ENCODE measurements at regions not wholly inside any gene's neighbourhood (a gene's known extent, or its start where the extent isn't known, plus 50 kb on each side); places are given as distances from the start of the nearest gene placed in this dataset.

DNA sequence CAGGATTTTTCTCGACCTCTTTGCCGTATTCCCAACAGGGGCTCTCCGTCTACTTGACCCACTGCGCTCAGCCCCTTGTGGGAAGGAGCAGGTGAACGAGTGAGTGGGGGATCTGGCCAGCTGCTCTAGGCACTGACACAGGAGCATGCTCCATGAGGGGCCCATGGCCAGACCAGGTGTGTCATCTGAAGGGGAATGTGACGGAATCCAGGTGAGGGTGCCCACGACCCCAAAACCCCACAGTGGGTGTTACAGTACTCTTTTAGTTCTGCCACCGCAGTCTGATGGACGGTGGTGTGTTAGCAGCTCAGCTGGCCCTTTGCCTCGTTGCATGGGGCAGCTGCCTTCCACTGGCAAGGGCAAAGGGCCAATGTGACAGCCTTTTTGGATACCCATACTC is 601.4 kb upstream of the NCAM2 start:
- peaks cover 0 to 18% (median 4%) of the 10 kb centered on the region in 8 donors for H3K9me3 ChIP-seq
- TF ChIP-seq, protein P1, sequence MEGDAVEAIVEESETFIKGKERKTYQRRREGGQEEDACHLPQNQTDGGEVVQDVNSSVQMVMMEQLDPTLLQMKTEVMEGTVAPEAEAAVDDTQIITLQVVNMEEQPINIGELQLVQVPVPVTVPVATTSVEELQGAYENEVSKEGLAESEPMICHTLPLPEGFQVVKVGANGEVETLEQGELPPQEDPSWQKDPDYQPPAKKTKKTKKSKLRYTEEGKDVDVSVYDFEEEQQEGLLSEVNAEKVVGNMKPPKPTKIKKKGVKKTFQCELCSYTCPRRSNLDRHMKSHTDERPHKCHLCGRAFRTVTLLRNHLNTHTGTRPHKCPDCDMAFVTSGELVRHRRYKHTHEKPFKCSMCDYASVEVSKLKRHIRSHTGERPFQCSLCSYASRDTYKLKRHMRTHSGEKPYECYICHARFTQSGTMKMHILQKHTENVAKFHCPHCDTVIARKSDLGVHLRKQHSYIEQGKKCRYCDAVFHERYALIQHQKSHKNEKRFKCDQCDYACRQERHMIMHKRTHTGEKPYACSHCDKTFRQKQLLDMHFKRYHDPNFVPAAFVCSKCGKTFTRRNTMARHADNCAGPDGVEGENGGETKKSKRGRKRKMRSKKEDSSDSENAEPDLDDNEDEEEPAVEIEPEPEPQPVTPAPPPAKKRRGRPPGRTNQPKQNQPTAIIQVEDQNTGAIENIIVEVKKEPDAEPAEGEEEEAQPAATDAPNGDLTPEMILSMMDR (IDR thresholded peaks at IDR 0.05 in 8 of 11, conservative IDR thresholded peaks at IDR 0.05 in 3 of 11), result no peak
- no peak for TF ChIP-seq POLR2A (IDR thresholded peaks at IDR 0.05)
- no peak for TF ChIP-seq POLR2AphosphoS5 (IDR thresholded peaks at IDR 0.05)
- WGBS, 5 donors, result 82 to 90% (median 85%) methylated on average over 8 to 10 of the region's 10 CpGs
- no peak overlapping the region for H3K4me3 ChIP-seq
- H3K27ac ChIP-seq, result no peak overlapping the region
- intact Hi-C loops (cut with DNase I; ENCODE audit: low total_unique reads), result no loop called here
- H3K4me1 ChIP-seq, result no peaks in the 10 kb centered on the region
- H3K27me3 ChIP-seq (replicated peaks in 1 of 7), result no peaks in the 10 kb centered on the region
- no peaks in the 10 kb centered on the region for H3K36me3 ChIP-seq
- peak; percentile 58 for DNase-seq

DNA sequence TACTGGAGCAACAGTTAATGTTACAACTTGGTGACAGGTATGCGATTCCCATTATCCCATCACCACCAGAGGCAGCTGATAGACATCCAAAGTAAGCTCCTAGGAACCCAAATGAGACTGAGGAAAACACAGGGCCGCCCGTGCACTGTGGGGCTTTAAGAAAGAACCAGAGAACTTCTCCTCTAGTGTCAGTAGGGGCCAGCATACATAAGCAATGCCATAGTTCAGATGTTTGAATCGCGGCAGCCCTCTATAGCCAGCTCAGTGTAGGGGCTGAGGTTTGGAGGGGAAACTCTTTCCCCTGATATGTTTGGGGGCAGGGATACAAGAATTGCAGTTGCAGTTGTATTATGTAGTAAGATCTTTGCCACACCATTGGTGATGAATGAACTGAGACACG is 593.3 kb upstream of the NCAM2 start:
- intact Hi-C loops (cut with DNase I; ENCODE audit: low total_unique reads), result no loop called here
- no peaks in the 10 kb centered on the region for H3K4me1 ChIP-seq
- WGBS, 5 donors, result 84 to 95% (median 90%) methylated on average over 6 of the region's 6 CpGs
- H3K27me3 ChIP-seq (replicated peaks in 1 of 7), result no peaks in the 10 kb centered on the region
- peaks cover 0 to 21% (median 4%) of the 10 kb centered on the region in 8 donors for H3K9me3 ChIP-seq
- no peak for DNase-seq
- no peak for TF ChIP-seq POLR2AphosphoS5 (IDR thresholded peaks at IDR 0.05)
- TF ChIP-seq POLR2A (IDR thresholded peaks at IDR 0.05), result no peak
- TF ChIP-seq, protein P1 (IDR thresholded peaks at IDR 0.05 in 8 of 11, conservative IDR thresholded peaks at IDR 0.05 in 3 of 11), result no peak
- no peak overlapping the region for H3K27ac ChIP-seq
- H3K36me3 ChIP-seq, result no peaks in the 10 kb centered on the region
- H3K4me3 ChIP-seq, result no peak overlapping the region

DNA sequence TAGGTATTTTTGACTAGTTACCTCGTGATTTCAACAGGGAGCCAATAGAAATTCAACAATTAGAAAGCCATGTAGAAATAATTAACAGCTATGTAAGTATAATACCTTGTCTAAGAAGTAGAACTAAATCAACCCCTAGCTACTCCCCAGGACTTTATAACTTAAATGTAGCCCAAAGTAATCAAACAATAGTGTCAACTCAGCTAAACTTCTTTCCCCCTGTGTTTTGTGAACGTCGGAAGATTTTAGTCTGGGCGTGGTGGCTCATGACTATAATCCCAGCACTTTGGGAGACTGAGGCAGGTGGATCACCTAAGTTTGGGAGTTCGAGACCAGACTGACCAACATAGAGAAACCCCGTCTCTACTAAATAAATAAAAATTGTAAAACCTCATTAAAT is 579.9 kb upstream of the NCAM2 start:
- no peak overlapping the region for H3K4me3 ChIP-seq
- H3K27me3 ChIP-seq (replicated peaks in 1 of 7), result no peaks in the 10 kb centered on the region
- H3K36me3 ChIP-seq, result no peaks in the 10 kb centered on the region
- no peaks in the 10 kb centered on the region for H3K4me1 ChIP-seq
- no peak overlapping the region for H3K27ac ChIP-seq
- H3K9me3 ChIP-seq, result peaks cover 0 to 14% (median 3%) of the 10 kb centered on the region in 8 donors
- intact Hi-C loops (cut with DNase I; ENCODE audit: low total_unique reads), result no loop called here
- WGBS, 5 donors, result 75 to 83% (median 79%) methylated on average over 6 of the region's 6 CpGs
- TF ChIP-seq POLR2AphosphoS5 (IDR thresholded peaks at IDR 0.05), result no peak
- DNase-seq, result no peak

DNA sequence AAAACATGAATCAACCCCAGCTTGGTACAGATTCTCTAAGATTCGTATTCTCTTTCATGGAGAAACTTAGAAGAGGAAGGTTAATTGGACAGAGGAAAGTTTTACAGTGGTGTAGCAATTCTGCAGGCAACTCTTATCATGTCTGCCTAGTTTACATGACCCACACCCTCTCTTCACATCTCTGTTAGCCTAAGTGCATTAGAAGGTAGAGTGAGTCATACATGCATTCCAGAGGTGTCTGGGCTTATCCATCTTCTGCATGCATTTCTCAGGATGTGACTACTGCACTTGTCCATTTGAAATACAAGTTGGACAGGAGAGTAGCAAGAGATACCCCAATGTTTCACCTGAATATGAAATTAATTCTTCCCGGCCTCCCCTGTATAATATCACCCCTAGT is 578.4 kb upstream of the NCAM2 start:
- no peaks in the 10 kb centered on the region for H3K4me1 ChIP-seq
- H3K9me3 ChIP-seq, result peaks cover 0 to 14% (median 3%) of the 10 kb centered on the region in 8 donors
- intact Hi-C loops (cut with DNase I; ENCODE audit: low total_unique reads), result no loop called here
- 62 to 72% (median 69%) methylated on average over 2 of the region's 2 CpGs for WGBS, 5 donors
- no peaks in the 10 kb centered on the region for H3K36me3 ChIP-seq
- H3K27ac ChIP-seq, result no peak overlapping the region
- no peak overlapping the region for H3K4me3 ChIP-seq
- TF ChIP-seq, protein P1 (IDR thresholded peaks at IDR 0.05 in 8 of 11, conservative IDR thresholded peaks at IDR 0.05 in 3 of 11), result no peak
- no peak for TF ChIP-seq POLR2A (IDR thresholded peaks at IDR 0.05)
- TF ChIP-seq POLR2AphosphoS5 (IDR thresholded peaks at IDR 0.05), result no peak
- no peaks in the 10 kb centered on the region for H3K27me3 ChIP-seq (replicated peaks in 1 of 7)
- DNase-seq, result no peak

DNA sequence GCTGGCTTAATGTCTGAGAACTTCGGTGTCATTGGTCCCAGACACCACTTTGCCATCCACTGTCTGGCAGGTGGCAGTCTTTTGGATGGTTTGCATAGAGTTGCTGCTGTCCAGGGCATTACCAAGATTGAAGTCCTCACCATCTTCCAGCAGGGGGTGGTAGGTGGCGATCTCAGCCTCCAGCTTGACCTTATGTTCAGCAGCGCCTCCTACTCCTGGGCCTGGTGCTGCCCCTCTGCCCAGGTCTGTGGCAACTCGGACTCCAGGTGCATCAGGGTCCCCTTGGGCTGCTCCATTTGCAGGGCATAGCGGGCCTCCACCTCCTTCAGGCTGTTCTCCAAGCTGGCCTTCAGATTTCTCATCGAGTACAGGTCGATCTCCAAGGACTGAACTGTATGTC is 573.3 kb upstream of the NCAM2 start:
- Histone ChIP-seq H3K27ac (no peak overlapping the region), H3K9me3 (peaks cover 0 to 32% (median 3%) of the 10 kb centered on the region in 8 donors), H3K4me3 (no peak overlapping the region), H3K27me3 (replicated peaks in 1 of 7) (no peaks in the 10 kb centered on the region), H3K36me3 (no peaks in the 10 kb centered on the region), H3K4me1 (no peaks in the 10 kb centered on the region)
- TF ChIP-seq POLR2A (IDR thresholded peaks at IDR 0.05) (no peak), POLR2AphosphoS5 (IDR thresholded peaks at IDR 0.05) (no peak)
- TF ChIP-seq, protein P1 (IDR thresholded peaks at IDR 0.05 in 8 of 11, conservative IDR thresholded peaks at IDR 0.05 in 3 of 11), result no peak
- intact Hi-C loops (cut with DNase I; ENCODE audit: low total_unique reads), result no loop called here
- 76 to 86% (median 78%) methylated on average over 7 of the region's 7 CpGs for WGBS, 5 donors
- DNase-seq, result no peak
